ENCODE measurements at regions not wholly inside any gene's neighbourhood (a gene's known extent, or its start where the extent isn't known, plus 50 kb on each side); places are given as distances from the start of the nearest gene placed in this dataset.
A peak's percentile ranks its signal among the peaks of the same experiment; 100 is the strongest.

DNA sequence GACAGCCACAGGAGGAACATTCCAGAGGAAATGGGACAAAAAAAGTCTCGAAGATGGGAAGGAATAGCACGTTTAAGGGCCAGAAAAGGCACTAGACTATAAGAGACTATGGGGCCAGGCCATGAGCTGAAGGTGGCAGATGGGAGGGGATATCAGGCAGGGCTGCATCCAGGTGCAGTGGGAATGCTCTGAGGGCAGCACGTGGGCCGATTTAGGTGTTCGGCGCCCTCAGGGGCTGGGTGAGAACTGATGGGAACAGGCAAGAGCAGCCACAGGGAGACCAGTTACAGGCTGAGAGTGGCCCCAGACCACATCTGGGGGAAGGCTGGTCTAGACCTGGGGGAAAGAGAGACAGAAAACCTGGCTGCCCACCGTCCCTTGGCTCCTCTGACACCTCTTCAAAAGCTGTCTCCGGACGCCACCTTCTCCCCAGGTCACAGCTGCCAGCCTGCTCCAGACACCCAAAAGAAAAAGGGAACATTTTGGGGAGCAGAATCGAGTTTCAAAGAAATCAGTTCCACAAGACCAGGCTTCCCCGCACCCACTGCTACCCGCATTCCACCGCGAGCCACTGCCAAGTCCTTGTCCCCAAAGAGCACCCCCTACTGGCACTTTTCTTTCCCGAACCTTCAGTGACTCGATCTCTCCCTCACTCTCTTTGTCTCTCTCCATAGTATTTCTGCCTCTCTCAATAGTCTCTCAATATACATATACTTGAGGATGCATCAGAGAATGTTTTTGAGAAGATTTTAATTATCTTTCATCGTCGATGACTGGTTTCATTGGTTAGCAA is 190.1 kb upstream of the AGAP1 start:
- FAIRE-seq (no peak), ATAC-seq (no peak), DNase-seq (ENCODE audit: low read depth in 1 of 2, low spot score in 1 of 2) (no peak)
- Histone ChIP-seq H3K4me3 (no peak overlapping the region), H3K9me3 (no peaks in the 10 kb centered on the region), H3K4me1 (peaks cover 4% of the 10 kb centered on the region; the same call in 1 of the 3 replicates), H3K27ac (0 out of 6 replicates have a peak overlapping the region, but pooled peaks of 1 of the 2 experiments have one; percentile 11), H3K4me2 (no peak overlapping the region)
- TF ChIP-seq RFX5 (IDR thresholded peaks at IDR 0.05), result no peak
- TF ChIP-seq, protein P1, sequence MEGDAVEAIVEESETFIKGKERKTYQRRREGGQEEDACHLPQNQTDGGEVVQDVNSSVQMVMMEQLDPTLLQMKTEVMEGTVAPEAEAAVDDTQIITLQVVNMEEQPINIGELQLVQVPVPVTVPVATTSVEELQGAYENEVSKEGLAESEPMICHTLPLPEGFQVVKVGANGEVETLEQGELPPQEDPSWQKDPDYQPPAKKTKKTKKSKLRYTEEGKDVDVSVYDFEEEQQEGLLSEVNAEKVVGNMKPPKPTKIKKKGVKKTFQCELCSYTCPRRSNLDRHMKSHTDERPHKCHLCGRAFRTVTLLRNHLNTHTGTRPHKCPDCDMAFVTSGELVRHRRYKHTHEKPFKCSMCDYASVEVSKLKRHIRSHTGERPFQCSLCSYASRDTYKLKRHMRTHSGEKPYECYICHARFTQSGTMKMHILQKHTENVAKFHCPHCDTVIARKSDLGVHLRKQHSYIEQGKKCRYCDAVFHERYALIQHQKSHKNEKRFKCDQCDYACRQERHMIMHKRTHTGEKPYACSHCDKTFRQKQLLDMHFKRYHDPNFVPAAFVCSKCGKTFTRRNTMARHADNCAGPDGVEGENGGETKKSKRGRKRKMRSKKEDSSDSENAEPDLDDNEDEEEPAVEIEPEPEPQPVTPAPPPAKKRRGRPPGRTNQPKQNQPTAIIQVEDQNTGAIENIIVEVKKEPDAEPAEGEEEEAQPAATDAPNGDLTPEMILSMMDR (IDR thresholded peaks at IDR 0.05), result peak; percentile 17; the same call in 1 of the 3 replicates
- ChIA-PET CTCF (interaction anchor here (1.4 kb wide), 1 partner anchor 9 kb away, joined by 3 read pairs; no protein-coding TSS in a partner anchor), POLR2A (no interaction called here)
- WGBS (ENCODE audit: missing lambda C conversion rate), result 73% methylated on average over 18 of the region's 18 CpGs

DNA sequence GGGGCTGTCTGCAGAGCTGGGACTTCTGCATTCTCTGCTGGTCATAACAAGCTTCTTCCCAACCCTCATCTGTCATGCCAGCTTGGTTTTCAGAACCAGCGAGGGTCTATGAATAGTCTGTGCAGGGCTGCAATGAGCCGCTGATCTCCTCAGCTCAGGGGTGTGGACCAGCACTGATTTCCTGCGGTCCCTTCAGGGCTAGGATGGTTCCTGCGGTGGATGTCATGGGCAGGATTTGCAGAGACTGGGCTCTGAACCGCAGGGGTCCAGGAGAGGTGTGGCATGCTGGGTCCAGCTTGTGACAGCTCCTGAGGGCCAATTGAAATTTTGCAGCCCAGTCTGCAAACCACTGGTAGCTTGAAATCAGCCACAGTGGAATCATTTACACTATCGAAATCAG is 188.2 kb upstream of the AGAP1 start:
- H3K4me2 ChIP-seq, result no peak overlapping the region
- DNase-seq (ENCODE audit: low read depth in 1 of 2, low spot score in 1 of 2), result no peak
- ChIA-PET CTCF (interaction anchor here (0.5 kb wide), 1 partner anchor 162 kb away, joined by 3 read pairs; no protein-coding TSS in a partner anchor), POLR2A (no interaction called here)
- H3K4me1 ChIP-seq, result peaks cover 4% of the 10 kb centered on the region; the same call in 1 of the 3 replicates
- no peaks in the 10 kb centered on the region for H3K9me3 ChIP-seq
- TF ChIP-seq KDM1A (IDR thresholded peaks at IDR 0.05; ENCODE audit: low read depth), result no peak
- no peak for TF ChIP-seq CEBPB (IDR thresholded peaks at IDR 0.05)
- no peak for TF ChIP-seq MAZ (IDR thresholded peaks at IDR 0.05; ENCODE audit: borderline replicate concordance, low read depth, low read length)
- TF ChIP-seq, protein P2, sequence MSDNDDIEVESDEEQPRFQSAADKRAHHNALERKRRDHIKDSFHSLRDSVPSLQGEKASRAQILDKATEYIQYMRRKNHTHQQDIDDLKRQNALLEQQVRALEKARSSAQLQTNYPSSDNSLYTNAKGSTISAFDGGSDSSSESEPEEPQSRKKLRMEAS (IDR thresholded peaks at IDR 0.05), result no peak
- TF ChIP-seq, protein P3, sequence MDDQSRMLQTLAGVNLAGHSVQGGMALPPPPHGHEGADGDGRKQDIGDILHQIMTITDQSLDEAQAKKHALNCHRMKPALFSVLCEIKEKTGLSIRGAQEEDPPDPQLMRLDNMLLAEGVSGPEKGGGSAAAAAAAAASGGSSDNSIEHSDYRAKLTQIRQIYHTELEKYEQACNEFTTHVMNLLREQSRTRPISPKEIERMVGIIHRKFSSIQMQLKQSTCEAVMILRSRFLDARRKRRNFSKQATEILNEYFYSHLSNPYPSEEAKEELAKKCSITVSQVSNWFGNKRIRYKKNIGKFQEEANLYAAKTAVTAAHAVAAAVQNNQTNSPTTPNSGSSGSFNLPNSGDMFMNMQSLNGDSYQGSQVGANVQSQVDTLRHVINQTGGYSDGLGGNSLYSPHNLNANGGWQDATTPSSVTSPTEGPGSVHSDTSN (IDR thresholded peaks at IDR 0.05), result no peak
- no peak for TF ChIP-seq TFCP2L1 (CRISPR knock-in tag; IDR thresholded peaks at IDR 0.05)
- no peak for TF ChIP-seq SREBF2 (IDR thresholded peaks at IDR 0.05)
- no peak overlapping the region for H3K4me3 ChIP-seq
- no peak overlapping the region for H3K27ac ChIP-seq
- no peak for FAIRE-seq
- ATAC-seq, result no peak
- 72% methylated on average over 6 of the region's 6 CpGs for WGBS (ENCODE audit: missing lambda C conversion rate)

DNA sequence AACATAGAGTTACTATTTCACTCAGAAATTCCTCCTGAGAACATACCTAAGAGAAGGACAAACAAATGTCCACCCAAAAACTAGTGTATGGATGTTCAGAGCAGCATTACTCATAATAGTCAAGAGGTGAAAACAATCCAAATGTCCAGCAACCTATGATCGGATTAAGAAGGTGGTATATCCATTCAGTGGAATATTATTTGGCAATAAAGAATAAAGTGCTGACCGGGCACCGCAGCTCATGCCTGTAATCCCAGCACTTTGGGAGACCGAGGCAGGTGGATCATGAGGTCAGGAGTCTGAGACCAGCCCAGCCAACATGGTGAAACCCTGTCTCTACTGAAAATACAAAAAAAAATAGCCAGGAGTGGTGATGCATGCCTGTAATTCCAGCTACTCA is 182.8 kb upstream of the AGAP1 start:
- ATAC-seq (no peak), DNase-seq (ENCODE audit: low read depth in 1 of 2, low spot score in 1 of 2) (no peak), FAIRE-seq (no peak)
- H3K4me3 ChIP-seq, result no peak overlapping the region
- TF ChIP-seq HOXA7 (CRISPR knock-in tag; IDR thresholded peaks at IDR 0.05) (no peak), ESRRA (IDR thresholded peaks at IDR 0.05; ENCODE audit: borderline replicate concordance, low read length) (no peak), MAFK (IDR thresholded peaks at IDR 0.05; ENCODE audit: partially characterized antibody) (peak; percentile 58), TP53 (CRISPR knock-in tag; IDR thresholded peaks at IDR 0.05) (no peak), POLR2A (IDR thresholded peaks at IDR 0.05; ENCODE audit: low read length) (no peak)
- TF ChIP-seq, protein P4, sequence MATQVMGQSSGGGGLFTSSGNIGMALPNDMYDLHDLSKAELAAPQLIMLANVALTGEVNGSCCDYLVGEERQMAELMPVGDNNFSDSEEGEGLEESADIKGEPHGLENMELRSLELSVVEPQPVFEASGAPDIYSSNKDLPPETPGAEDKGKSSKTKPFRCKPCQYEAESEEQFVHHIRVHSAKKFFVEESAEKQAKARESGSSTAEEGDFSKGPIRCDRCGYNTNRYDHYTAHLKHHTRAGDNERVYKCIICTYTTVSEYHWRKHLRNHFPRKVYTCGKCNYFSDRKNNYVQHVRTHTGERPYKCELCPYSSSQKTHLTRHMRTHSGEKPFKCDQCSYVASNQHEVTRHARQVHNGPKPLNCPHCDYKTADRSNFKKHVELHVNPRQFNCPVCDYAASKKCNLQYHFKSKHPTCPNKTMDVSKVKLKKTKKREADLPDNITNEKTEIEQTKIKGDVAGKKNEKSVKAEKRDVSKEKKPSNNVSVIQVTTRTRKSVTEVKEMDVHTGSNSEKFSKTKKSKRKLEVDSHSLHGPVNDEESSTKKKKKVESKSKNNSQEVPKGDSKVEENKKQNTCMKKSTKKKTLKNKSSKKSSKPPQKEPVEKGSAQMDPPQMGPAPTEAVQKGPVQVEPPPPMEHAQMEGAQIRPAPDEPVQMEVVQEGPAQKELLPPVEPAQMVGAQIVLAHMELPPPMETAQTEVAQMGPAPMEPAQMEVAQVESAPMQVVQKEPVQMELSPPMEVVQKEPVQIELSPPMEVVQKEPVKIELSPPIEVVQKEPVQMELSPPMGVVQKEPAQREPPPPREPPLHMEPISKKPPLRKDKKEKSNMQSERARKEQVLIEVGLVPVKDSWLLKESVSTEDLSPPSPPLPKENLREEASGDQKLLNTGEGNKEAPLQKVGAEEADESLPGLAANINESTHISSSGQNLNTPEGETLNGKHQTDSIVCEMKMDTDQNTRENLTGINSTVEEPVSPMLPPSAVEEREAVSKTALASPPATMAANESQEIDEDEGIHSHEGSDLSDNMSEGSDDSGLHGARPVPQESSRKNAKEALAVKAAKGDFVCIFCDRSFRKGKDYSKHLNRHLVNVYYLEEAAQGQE (IDR thresholded peaks at IDR 0.05), result no peak
- TF ChIP-seq, protein P5, sequence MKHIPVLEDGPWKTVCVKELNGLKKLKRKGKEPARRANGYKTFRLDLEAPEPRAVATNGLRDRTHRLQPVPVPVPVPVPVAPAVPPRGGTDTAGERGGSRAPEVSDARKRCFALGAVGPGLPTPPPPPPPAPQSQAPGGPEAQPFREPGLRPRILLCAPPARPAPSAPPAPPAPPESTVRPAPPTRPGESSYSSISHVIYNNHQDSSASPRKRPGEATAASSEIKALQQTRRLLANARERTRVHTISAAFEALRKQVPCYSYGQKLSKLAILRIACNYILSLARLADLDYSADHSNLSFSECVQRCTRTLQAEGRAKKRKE (CRISPR knock-in tag; IDR thresholded peaks at IDR 0.05; ENCODE audit: low read depth), result no peak
- peaks cover 4% of the 10 kb centered on the region; the same call in 2 of the 3 replicates for H3K9me3 ChIP-seq
- WGBS (ENCODE audit: missing lambda C conversion rate), result 71% methylated on average over 4 of the region's 4 CpGs
- H3K4me1 ChIP-seq, result no peaks in the 10 kb centered on the region
- H3K27ac ChIP-seq, result no peak overlapping the region
- no peak overlapping the region for H3K4me2 ChIP-seq
- POLR2A ChIA-PET, result no interaction called here
- CTCF ChIA-PET, result interaction anchor here (1.1 kb wide), 1 partner anchor 283 kb away, joined by 4 read pairs; no protein-coding TSS in a partner anchor
